Neural cell (in vitro differentiated cells): ENCODE measurements at regions not wholly inside any gene's neighbourhood (a gene's known extent, or its start where the extent isn't known, plus 50 kb on each side); places are given as distances from the start of the nearest gene placed in this dataset.

Source experiments
- H2AFZ ChIP-seq: fragments of 200-600, 300-800 bp; sonication (generic), shearing (Covaris generic); 2 replicates; pipeline ENCODE4 v1.6.0; 2014; ENCODE audit warnings: low read depth, mild to moderate bottlenecking, antibody characterized with exemption, low read length, moderate library complexity
- H3F3A ChIP-seq: fragments of 200-600 bp; shearing (Covaris generic); 2 replicates; pipeline ENCODE4 v1.6.1; 2016; ENCODE audit warnings: mild to moderate bottlenecking, moderate library complexity, mixed read lengths, antibody characterized with exemption, low read length; ENCODE audit not compliant: insufficient read depth, poor library complexity, severe bottlenecking
- H3K27ac ChIP-seq: fragments of 200-600, 300-800 bp; sonication (generic), shearing (Covaris generic); 2 replicates; pipeline ENCODE4 v1.5.1; 2014; ENCODE audit warnings: mild to moderate bottlenecking, low read length, moderate library complexity
- H3K27me3 ChIP-seq: fragments of 300-800, 200-600 bp; sonication (generic), shearing (Covaris generic); 2 replicates; pipeline ENCODE4 v1.6.0; 2014; ENCODE audit warnings: mild to moderate bottlenecking, low read depth, low read length, moderate library complexity; ENCODE audit not compliant: insufficient read depth
- H3K36me3 ChIP-seq: fragments of 300-800, 200-600 bp; sonication (generic), shearing (Covaris generic); 2 replicates; pipeline ENCODE4 v1.5.1; 2014; ENCODE audit warnings: mild to moderate bottlenecking, antibody characterized with exemption, low read length, moderate library complexity; ENCODE audit not compliant: insufficient read depth
- H3K4me2 ChIP-seq: fragments of 300-800, 200-600 bp; sonication (generic), shearing (Covaris generic); 2 replicates; pipeline ENCODE4 v1.6.0; 2014; ENCODE audit warnings: mild to moderate bottlenecking, low read length
- H3K4me3 ChIP-seq: fragments of 300-800, 200-600 bp; sonication (generic), shearing (Covaris generic); 2 replicates; pipeline ENCODE4 v1.5.1; 2014; ENCODE audit warnings: mild to moderate bottlenecking, low read length, moderate library complexity
- H3K79me2 ChIP-seq: fragments of 200-600 bp; shearing (Covaris generic); replicated peaks from 2 replicates; pipeline ENCODE4 v1.6.0; 2014; ENCODE audit warnings: mild to moderate bottlenecking, low read length, moderate library complexity; ENCODE audit not compliant: insufficient read depth
- H3K9ac ChIP-seq: fragments of 300-800, 200-600 bp; sonication (generic), shearing (Covaris generic); 2 replicates; pipeline ENCODE4 v1.6.1; 2016; ENCODE audit warnings: mild to moderate bottlenecking, low read length, mixed read lengths
- H3K9me2 ChIP-seq: fragments of 200-600 bp; shearing (Covaris generic); 2 replicates; pipeline ENCODE4 v1.6.1; 2016; ENCODE audit warnings: mild to moderate bottlenecking, low read length, mixed read lengths; ENCODE audit not compliant: insufficient read depth
- H3K9me3 ChIP-seq: fragments of 200-600, 300-800 bp; sonication (generic), shearing (Covaris generic); 2 replicates; pipeline ENCODE4 v1.6.1; 2016; ENCODE audit warnings: mild to moderate bottlenecking, mixed run types, low read length, moderate library complexity, mixed read lengths
- H4K20me1 ChIP-seq: fragments of 200-600 bp; shearing (Covaris generic); 2 replicates; pipeline ENCODE4 v1.6.1; 2016; ENCODE audit warnings: mild to moderate bottlenecking, mixed run types; ENCODE audit not compliant: insufficient read depth
- CTCF ChIP-seq: fragments of 450-650 bp; IDR thresholded peaks from 2 replicates; pipeline ENCODE4 v1.5.1; 2014; ENCODE audit warnings: antibody characterized with exemption, mild to moderate bottlenecking, moderate library complexity; ENCODE audit not compliant: poor library complexity, severe bottlenecking
- EP300 ChIP-seq: fragments of 450-650 bp; conservative IDR thresholded peaks from 2 replicates; pipeline ENCODE4 v1.6.1; 2014; ENCODE audit warnings: antibody characterized with exemption, mild to moderate bottlenecking, moderate library complexity; ENCODE audit not compliant: poor library complexity, severe bottlenecking
- EZH2 ChIP-seq: fragments of 200-600, 300-800 bp; shearing (Covaris generic), sonication (generic); IDR thresholded peaks from 2 replicates; pipeline ENCODE4 v1.6.1; 2014; ENCODE audit warnings: antibody characterized with exemption, low read length, borderline replicate concordance, mild to moderate bottlenecking; ENCODE audit not compliant: insufficient read depth, poor library complexity, severe bottlenecking
- MXI1 ChIP-seq: fragments of 450-650 bp; conservative IDR thresholded peaks from 2 replicates; pipeline ENCODE4 v1.6.1; 2014; ENCODE audit warnings: antibody characterized with exemption, mild to moderate bottlenecking; ENCODE audit not compliant: poor library complexity, severe bottlenecking
- POLR2AphosphoS5 ChIP-seq: IDR thresholded peaks from 2 replicates; pipeline ENCODE4 v1.6.1; 2012
- RAD21 ChIP-seq: fragments of 450-650 bp; conservative IDR thresholded peaks from 2 replicates; pipeline ENCODE4 v1.6.1; 2014; ENCODE audit warnings: antibody characterized with exemption, mild to moderate bottlenecking, moderate library complexity
- REST ChIP-seq: IDR thresholded peaks from 2 replicates; pipeline ENCODE4 v1.6.1; 2012; ENCODE audit warnings: borderline replicate concordance
- SMC3 ChIP-seq: fragments of 450-650 bp; conservative IDR thresholded peaks from 2 replicates; pipeline ENCODE4 v1.6.1; 2014; ENCODE audit warnings: antibody characterized with exemption, mild to moderate bottlenecking, moderate library complexity; ENCODE audit not compliant: poor library complexity
- TAF1 ChIP-seq: IDR thresholded peaks from 2 replicates; pipeline ENCODE4 v1.6.1; 2012; ENCODE audit warnings: low read depth

GRCh38 chr12:105985383-105985782, 153.4 kb downstream of the NUAK1 start:
- no peak overlapping the region for H3K9ac ChIP-seq
- H4K20me1 ChIP-seq: no peaks in the 10 kb centered on the region
- H3K9me3 ChIP-seq: no peaks in the 10 kb centered on the region
- H3K27ac ChIP-seq: no peak overlapping the region
- no peak overlapping the region for H3K4me2 ChIP-seq
- H3K9me2 ChIP-seq: no peaks in the 10 kb centered on the region
- H3K27me3 ChIP-seq: no peaks in the 10 kb centered on the region
- H3K36me3 ChIP-seq: no peaks in the 10 kb centered on the region
- H3K79me2 ChIP-seq: no peaks in the 10 kb centered on the region
- no peak for TF ChIP-seq CTCF
- TF ChIP-seq MXI1: no peak
- TF ChIP-seq REST: no peak
- TF ChIP-seq POLR2AphosphoS5: no peak
- TF ChIP-seq TAF1: no peak
- no peak for TF ChIP-seq EP300
- TF ChIP-seq RAD21: no peak
- TF ChIP-seq EZH2: no peak
- no peak for TF ChIP-seq SMC3
- no peak overlapping the region for H3K4me3 ChIP-seq
- no peaks in the 10 kb centered on the region for H3F3A ChIP-seq
- H2AFZ ChIP-seq: no peak overlapping the region

GRCh38 chr12:105986779-105987684, 151.7 kb downstream of the NUAK1 start:
- H3K27me3 ChIP-seq: no peaks in the 10 kb centered on the region
- no peaks in the 10 kb centered on the region for H3K9me2 ChIP-seq
- TF ChIP-seq SMC3 (no peak), EP300 (no peak), MXI1 (no peak), RAD21 (no peak), EZH2 (no peak), CTCF (no peak), REST (no peak), POLR2AphosphoS5 (no peak)
- H3F3A ChIP-seq: no peaks in the 10 kb centered on the region
- H3K9me3 ChIP-seq: no peaks in the 10 kb centered on the region
- H3K9ac ChIP-seq: no peak overlapping the region
- H3K27ac ChIP-seq: no peak overlapping the region
- H3K4me2 ChIP-seq: no peak overlapping the region
- H3K79me2 ChIP-seq: no peaks in the 10 kb centered on the region
- H3K36me3 ChIP-seq: no peaks in the 10 kb centered on the region
- no peaks in the 10 kb centered on the region for H4K20me1 ChIP-seq
- no peak overlapping the region for H3K4me3 ChIP-seq
- H2AFZ ChIP-seq: no peak overlapping the region
